ENCODE measurements at regions not wholly inside any gene's neighbourhood (a gene's known extent, or its start where the extent isn't known, plus 50 kb on each side); places are given as distances from the start of the nearest gene placed in this dataset.

DNA sequence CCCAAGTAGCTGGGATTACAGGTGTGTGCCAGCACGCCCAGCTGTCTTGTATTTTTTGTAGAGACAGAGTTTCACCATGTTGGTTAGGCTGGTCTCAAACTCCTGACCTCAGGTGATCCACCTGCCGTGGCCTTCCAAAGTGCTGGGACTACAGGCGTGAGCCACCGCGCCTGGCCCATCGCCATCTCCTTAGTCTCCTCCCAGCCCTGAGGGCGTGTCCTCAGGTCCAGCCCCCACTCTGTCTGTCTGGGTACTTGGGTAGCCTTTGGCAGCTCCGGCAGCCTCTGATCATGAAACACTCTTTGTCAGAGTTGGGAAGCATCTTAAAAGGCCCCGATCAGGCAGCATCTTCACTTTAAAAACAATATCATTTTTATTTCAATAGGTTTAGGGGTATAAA, 90.3 kb upstream of the DISP3 start:
- in situ Hi-C loops (cut with HindIII; ENCODE audit: low pct_ligation_motif_present, low sequenced_read_pairs) = no loop called here
- TF ChIP-seq, protein P1, sequence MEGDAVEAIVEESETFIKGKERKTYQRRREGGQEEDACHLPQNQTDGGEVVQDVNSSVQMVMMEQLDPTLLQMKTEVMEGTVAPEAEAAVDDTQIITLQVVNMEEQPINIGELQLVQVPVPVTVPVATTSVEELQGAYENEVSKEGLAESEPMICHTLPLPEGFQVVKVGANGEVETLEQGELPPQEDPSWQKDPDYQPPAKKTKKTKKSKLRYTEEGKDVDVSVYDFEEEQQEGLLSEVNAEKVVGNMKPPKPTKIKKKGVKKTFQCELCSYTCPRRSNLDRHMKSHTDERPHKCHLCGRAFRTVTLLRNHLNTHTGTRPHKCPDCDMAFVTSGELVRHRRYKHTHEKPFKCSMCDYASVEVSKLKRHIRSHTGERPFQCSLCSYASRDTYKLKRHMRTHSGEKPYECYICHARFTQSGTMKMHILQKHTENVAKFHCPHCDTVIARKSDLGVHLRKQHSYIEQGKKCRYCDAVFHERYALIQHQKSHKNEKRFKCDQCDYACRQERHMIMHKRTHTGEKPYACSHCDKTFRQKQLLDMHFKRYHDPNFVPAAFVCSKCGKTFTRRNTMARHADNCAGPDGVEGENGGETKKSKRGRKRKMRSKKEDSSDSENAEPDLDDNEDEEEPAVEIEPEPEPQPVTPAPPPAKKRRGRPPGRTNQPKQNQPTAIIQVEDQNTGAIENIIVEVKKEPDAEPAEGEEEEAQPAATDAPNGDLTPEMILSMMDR (IDR thresholded peaks at IDR 0.05; ENCODE audit: low read depth, low read length, missing control alignments) = no peak
- H3K36me3 ChIP-seq (replicated peaks) = no peaks in the 10 kb centered on the region
- H3K4me3 ChIP-seq (ENCODE audit: low read depth, low read length) = no peak overlapping the region
- DNase-seq = no peak
- peaks cover 2% of the 10 kb centered on the region for H3K27me3 ChIP-seq (replicated peaks)
- H3K27ac ChIP-seq = no peak overlapping the region

DNA sequence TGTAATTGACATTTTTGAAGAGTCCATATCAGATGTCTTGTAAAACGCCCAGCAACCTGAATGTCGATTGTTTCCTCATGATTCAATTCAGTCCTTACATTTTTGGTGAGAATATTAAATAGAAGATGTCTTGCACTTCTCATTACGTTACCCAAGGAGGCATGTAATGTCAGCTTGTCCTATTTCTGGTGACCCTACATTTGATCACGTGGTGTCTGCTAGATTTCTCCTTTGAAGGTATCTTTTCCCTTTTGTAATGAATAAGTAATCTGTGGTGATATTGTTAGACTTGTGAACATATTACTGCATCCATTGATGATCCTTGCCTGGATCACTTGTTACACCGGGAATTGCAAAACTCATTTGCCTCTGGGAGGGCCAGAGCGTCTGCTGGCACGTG, 87.6 kb upstream of the DISP3 start:
- TF ChIP-seq, protein P1 (IDR thresholded peaks at IDR 0.05; ENCODE audit: low read depth, low read length, missing control alignments) = no peak
- in situ Hi-C loops (cut with HindIII; ENCODE audit: low pct_ligation_motif_present, low sequenced_read_pairs) = no loop called here
- Histone ChIP-seq H3K27me3 (replicated peaks) (peaks cover 2% of the 10 kb centered on the region), H3K36me3 (replicated peaks) (no peaks in the 10 kb centered on the region), H3K4me3 (ENCODE audit: low read depth, low read length) (no peak overlapping the region), H3K27ac (no peak overlapping the region)
- DNase-seq = no peak

DNA sequence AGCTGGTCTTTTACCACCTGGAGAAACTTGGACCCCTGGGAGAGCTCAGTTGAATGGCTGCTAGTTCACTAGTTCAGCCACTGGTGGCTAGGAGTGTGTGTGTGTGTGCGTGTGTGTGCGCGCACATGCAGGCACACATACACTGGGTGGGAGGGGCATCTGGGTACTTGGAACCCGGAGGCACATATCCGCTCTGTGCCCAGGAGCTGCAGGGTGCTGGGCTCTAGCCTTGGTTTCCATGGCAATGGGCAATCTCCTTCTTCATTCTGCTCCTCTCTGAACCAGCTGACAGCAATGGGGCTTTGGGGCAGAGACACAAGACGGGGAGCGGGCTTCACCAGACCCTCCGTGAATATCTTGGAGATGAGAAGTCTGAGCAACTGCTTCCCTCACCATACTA, 87.1 kb upstream of the DISP3 start:
- TF ChIP-seq, protein P1 (IDR thresholded peaks at IDR 0.05; ENCODE audit: low read depth, low read length, missing control alignments) = no peak

DNA sequence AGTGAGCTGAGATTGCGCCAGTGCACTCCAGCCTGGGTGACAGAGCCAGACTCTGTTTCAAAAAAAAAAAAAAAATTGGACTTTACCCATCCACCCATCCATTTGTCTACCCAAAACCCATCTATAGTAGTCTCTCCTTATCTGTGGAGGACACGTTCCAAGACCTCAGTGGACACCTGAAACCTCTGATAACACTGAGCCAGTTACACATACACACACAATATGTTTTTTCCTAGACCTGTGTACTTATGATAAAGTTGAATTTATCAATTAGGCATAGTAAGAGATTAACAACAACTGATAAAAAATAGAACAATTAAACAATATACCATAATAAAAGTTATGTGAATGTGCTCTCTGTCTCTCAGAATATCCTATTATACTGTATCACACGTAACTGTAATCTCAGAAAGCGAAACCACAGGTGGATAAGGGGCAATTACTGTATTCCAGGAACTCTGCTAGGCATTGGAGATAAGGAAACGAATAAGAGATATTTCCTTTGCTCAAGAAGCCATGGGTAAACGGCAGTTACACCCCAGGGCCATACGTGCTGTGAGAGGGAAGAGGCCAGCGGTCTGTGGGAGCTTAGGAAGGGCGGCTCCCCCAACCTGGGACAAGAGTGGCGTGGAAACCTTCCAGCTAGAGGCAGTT, 84.2 kb upstream of the DISP3 start:
- Histone ChIP-seq H3K27me3 (replicated peaks) (peaks cover 2% of the 10 kb centered on the region), H3K4me3 (ENCODE audit: low read depth, low read length) (no peak overlapping the region), H3K27ac (no peak overlapping the region), H3K36me3 (replicated peaks) (no peaks in the 10 kb centered on the region)
- in situ Hi-C loops (cut with HindIII; ENCODE audit: low pct_ligation_motif_present, low sequenced_read_pairs) = no loop called here
- DNase-seq = no peak
- TF ChIP-seq, protein P1 (IDR thresholded peaks at IDR 0.05; ENCODE audit: low read depth, low read length, missing control alignments) = no peak

More for the DNA sequence above, 87.1 kb upstream of the DISP3 start:
- H3K27me3 ChIP-seq (replicated peaks) = peaks cover 2% of the 10 kb centered on the region
- no peak overlapping the region for H3K4me3 ChIP-seq (ENCODE audit: low read depth, low read length)
- no peaks in the 10 kb centered on the region for H3K36me3 ChIP-seq (replicated peaks)
- in situ Hi-C loops (cut with HindIII; ENCODE audit: low pct_ligation_motif_present, low sequenced_read_pairs) = no loop called here
- no peak for DNase-seq
- no peak overlapping the region for H3K27ac ChIP-seq

DNA sequence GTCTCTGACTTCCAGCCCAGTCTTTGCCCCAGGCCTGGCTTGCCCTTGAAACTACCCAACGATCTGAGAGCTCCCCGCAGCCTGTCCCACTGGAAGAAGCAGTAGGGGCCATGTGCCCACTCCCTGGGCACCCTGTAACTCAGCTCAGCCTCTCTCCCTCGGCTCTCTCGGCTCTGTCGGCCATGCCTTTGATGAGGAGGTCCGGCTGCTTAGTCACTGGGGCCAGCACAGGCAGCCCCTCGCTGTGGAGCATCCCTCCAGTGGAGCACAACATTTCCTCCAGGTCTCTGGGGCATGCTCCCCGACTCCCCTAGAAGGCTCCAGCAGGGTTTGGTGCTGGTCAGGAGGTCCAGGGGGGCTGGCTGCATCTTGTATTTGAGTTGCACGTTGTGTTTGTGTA, 83.3 kb upstream of the DISP3 start:
- in situ Hi-C loops (cut with HindIII; ENCODE audit: low pct_ligation_motif_present, low sequenced_read_pairs) = no loop called here
- no peaks in the 10 kb centered on the region for H3K36me3 ChIP-seq (replicated peaks)
- H3K27ac ChIP-seq = no peak overlapping the region
- H3K27me3 ChIP-seq (replicated peaks) = peaks cover 2% of the 10 kb centered on the region
- no peak overlapping the region for H3K4me3 ChIP-seq (ENCODE audit: low read depth, low read length)
- no peak for DNase-seq
- TF ChIP-seq, protein P1 (IDR thresholded peaks at IDR 0.05; ENCODE audit: low read depth, low read length, missing control alignments) = no peak
